Transverse colon (tissue), 4 donors: ENCODE measurements at regions not wholly inside any gene's neighbourhood (a gene's known extent, or its start where the extent isn't known, plus 50 kb on each side); places are given as distances from the start of the nearest gene placed in this dataset.
"Not testable (repeated sequence)": the region's sequence is repeated elsewhere in the genome, so short reads cannot be mapped to it uniquely, and the experiment has no call there.

Experiments
- CTCF ChIP-seq, 5 experiments: fragments of 200-600 bp in 3 of 5; fragments of 450-650 bp in 2 of 5; sonication (generic) in 3 of 5; IDR thresholded peaks; 1 replicate in 2 of 5; 2 replicates in 3 of 5; pipeline ENCODE4 v1.5.1; 2016 to 2017; ENCODE audit warnings: antibody characterized with exemption in 5 of 5, inconsistent platforms in 3 of 5, mild to moderate bottlenecking in 2 of 5, moderate library complexity in 1 of 5
- EP300 ChIP-seq: sonication (generic); formaldehyde crosslinking; IDR thresholded peaks from one replicate; pipeline ENCODE4 v1.6.1; 2017; ENCODE audit warnings: antibody characterized with exemption, low read depth
- POLR2A ChIP-seq: fragments of 450-650 bp; IDR thresholded peaks from one replicate; pipeline ENCODE4 v1.6.1; 2016; ENCODE audit warnings: antibody characterized with exemption, mild to moderate bottlenecking, moderate library complexity
- POLR2AphosphoS5 ChIP-seq, 3 donors: sonication (generic); formaldehyde crosslinking; IDR thresholded peaks; one replicate each; pipeline ENCODE4 v1.6.1; 2016; ENCODE audit warnings: antibody characterized with exemption in 3 of 3

- not testable (repeated sequence) for TF ChIP-seq CTCF (IDR thresholded peaks at IDR 0.05); POLR2AphosphoS5 (IDR thresholded peaks at IDR 0.05); EP300; POLR2A
These were observed 59.1 kb upstream of the TENM4 start for GRCh38 chr11:79499929-79500328.
